IPS-15b (cell line): ENCODE measurements at regions not wholly inside any gene's neighbourhood (a gene's known extent, or its start where the extent isn't known, plus 50 kb on each side); places are given as distances from the start of the nearest gene placed in this dataset.

ENCODE experiments used
- H3K27me3 ChIP-seq: one replicate; pipeline ENCODE4 v1.6.1; 2013; ENCODE audit warnings: low read length; ENCODE audit not compliant: control insufficient read depth, insufficient read depth
- H3K36me3 ChIP-seq: one replicate; pipeline ENCODE4 v1.6.1; 2013; ENCODE audit warnings: low read length; ENCODE audit not compliant: control insufficient read depth, insufficient read depth
- H3K4me1 ChIP-seq: one replicate; pipeline ENCODE4 v1.6.1; 2013; ENCODE audit warnings: mild to moderate bottlenecking, low read length; ENCODE audit not compliant: control insufficient read depth, insufficient read depth
- H3K4me3 ChIP-seq: one replicate; pipeline ENCODE4 v1.5.1; 2013; ENCODE audit warnings: low read depth, low read length
- H3K9ac ChIP-seq: one replicate; pipeline ENCODE4 v1.6.1; 2013; ENCODE audit warnings: low read depth, mild to moderate bottlenecking, low read length
- H3K9me3 ChIP-seq: one replicate; pipeline ENCODE4 v1.6.1; 2013; ENCODE audit warnings: mild to moderate bottlenecking, low read length; ENCODE audit not compliant: control insufficient read depth, insufficient read depth

DNA sequence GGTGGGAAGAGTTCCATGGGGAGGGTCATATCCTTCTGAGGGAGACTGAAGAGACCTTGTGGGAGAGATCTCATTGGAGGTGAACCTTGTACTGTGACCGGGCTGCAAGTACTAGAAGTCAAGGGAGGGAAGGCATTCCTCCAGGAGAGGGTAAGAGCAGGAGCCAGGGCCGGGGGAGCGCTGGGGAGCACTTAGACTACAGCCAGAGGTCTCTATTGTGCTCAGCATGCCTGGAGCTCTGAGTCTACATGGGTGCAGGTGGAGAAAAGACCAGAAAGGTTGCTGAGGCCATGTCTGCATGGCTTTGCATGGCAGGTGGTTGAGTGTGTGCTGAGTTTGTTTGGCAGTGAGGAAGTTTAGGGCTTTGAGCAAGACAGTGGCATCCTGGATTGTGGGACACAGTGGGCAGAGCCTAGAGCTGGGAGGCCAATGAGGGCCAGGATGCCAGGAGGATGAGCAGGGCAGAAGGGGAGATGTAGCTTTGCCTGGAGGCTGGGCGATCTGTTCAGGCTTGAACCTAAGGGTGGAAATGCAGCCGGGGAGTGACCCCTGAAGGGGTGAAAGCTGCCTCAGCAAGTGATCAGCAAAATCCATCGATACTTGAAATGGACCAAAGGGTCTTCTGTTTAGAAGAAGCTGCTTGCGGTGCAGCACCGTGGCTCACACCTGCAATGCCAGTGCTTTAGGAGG lies 317.4 kb upstream of the TNRC6C start:
- Histone ChIP-seq H3K4me1 (no peaks in the 10 kb centered on the region), H3K27me3 (peaks cover 3% of the 10 kb centered on the region), H3K36me3 (no peaks in the 10 kb centered on the region), H3K9me3 (no peaks in the 10 kb centered on the region), H3K4me3 (no peak overlapping the region), H3K9ac (no peak overlapping the region)

DNA sequence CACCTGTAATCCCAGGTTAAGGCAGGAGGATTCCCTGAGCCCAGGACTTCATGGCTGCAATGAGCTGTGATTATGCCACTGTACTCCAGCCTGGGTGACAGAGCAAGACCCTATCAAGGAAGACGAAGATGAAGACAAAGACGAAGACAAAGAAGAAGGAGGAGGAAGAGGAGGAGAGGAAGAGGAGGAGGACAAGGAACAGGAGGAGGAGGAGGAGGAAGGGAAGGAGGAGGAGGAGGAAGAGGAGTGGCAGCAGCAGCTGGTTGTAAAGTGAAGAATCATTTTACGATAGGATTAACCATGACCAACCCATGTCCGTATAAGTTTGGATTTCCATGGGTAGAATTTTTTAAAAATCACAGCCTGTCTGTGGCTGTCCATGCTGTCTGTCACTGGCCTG lies 316.8 kb upstream of the TNRC6C start:
- Histone ChIP-seq H3K27me3 (peaks cover 3% of the 10 kb centered on the region), H3K4me3 (no peak overlapping the region), H3K9me3 (no peaks in the 10 kb centered on the region), H3K36me3 (no peaks in the 10 kb centered on the region), H3K9ac (no peak overlapping the region), H3K4me1 (no peaks in the 10 kb centered on the region)

DNA sequence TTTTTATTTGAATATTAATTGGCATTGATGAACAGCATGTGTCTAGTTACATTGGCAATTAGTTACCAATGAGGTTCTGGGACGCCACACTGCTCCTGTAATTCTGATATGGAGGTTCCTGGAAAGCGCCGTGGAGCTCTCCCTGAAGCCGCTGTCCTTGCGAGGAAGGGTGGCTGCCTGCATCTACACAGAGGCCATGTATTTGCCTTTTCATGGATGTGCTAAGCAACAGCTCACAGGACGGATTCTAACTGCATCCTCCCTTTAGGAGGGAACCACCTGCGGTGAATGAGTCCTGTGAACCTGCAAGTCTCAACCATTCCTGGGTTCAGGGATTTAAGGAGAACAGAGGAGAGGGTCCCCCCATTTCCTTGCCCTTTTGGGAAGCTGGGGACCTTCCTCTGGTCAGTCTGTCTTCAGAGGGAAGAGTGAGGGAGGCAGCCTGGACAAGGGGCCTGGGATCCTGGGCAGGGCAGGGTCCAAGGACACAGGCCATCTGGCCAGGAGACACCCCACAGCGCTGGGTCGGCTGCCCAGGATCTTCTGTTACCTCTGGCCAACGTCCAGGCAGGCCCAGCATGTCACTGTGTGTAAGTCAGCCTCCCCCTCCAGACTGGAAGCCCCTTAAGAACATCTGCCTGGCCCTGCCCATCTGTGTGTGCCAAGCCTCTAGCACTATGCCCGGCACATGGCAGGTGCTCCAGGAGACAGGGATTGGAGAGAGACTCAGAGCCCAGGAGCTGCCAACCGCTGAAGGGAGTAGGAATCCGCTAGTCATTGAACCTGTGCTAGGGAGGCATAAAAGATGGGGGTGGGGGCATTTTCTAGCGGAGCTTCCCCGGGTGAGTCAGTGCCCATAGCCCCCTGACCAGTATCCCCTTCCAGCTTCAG lies 314.1 kb upstream of the TNRC6C start:
- H3K27me3 ChIP-seq, result no peaks in the 10 kb centered on the region
- H3K9ac ChIP-seq, result no peak overlapping the region
- no peak overlapping the region for H3K4me3 ChIP-seq
- H3K4me1 ChIP-seq, result no peaks in the 10 kb centered on the region
- no peaks in the 10 kb centered on the region for H3K36me3 ChIP-seq
- H3K9me3 ChIP-seq, result no peaks in the 10 kb centered on the region

DNA sequence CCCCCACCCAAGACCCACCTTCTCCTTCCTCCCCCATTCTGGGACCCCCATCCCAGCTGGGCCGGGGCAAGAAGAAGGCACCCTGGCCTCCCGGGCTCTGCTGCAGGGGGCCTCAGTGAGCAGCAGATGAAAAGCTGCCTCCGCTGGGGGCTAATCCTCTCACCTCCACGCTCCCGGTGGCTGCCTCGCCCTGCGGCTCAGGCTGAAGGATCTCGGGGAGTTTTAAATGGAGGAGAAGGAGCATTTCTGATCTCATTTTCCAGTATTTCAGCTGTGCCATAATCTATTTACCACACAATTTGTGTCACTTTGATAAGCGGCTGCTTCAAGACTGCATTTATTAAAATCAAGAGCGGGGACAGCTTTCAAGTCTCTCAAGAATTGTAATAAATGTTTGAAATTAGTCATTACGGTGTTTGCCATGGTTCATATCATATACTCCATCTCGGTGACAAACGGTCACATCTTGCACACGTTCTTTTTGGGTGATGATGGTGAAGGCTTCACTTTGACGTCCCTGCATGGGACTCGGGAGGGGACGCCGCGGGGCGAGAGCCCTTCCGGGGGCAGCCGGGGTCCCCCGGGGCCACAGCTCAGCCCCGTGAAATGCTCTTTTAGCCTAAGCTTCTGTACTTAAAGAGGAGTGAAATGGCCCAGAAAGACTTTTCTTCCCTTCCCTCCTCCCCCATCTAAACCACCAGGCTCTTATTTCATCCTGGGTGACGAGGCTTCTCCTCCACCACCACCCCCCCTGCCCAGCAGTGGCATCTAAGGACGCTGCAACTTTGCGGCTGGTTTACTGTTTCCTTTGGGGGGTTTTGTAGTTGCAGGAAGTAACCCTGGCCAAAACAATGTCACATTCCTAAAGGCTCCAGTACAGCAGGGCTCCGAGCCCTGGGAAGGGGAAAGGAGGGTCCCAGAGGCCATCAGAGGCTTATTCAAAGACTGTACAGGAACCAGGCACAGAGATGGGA lies 313.1 kb upstream of the TNRC6C start:
- Histone ChIP-seq H3K9ac (no peak overlapping the region), H3K4me1 (no peaks in the 10 kb centered on the region), H3K27me3 (no peaks in the 10 kb centered on the region), H3K4me3 (no peak overlapping the region), H3K9me3 (no peaks in the 10 kb centered on the region), H3K36me3 (no peaks in the 10 kb centered on the region)

DNA sequence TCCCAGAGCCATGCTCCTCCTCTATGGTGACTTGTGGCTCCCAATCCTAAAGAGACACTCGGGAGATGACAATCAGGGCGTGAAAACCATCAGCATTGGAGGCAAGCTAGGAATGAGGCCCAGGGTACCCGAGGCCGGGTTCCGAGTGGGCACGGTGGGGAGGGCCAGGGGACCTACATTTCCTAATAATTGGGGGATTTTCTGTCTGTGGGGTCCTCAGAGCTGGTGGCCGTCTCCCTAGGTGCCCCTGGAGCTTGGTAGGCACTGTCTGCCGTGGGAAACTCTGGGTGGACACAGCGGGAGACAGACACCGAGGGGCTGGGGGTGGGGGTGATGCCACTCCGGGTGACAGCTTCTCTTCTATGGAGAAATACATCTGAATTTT lies 312.5 kb upstream of the TNRC6C start:
- H3K4me1 ChIP-seq, result no peaks in the 10 kb centered on the region
- H3K4me3 ChIP-seq, result no peak overlapping the region
- H3K27me3 ChIP-seq, result no peaks in the 10 kb centered on the region
- no peak overlapping the region for H3K9ac ChIP-seq
- H3K36me3 ChIP-seq, result no peaks in the 10 kb centered on the region
- no peaks in the 10 kb centered on the region for H3K9me3 ChIP-seq

DNA sequence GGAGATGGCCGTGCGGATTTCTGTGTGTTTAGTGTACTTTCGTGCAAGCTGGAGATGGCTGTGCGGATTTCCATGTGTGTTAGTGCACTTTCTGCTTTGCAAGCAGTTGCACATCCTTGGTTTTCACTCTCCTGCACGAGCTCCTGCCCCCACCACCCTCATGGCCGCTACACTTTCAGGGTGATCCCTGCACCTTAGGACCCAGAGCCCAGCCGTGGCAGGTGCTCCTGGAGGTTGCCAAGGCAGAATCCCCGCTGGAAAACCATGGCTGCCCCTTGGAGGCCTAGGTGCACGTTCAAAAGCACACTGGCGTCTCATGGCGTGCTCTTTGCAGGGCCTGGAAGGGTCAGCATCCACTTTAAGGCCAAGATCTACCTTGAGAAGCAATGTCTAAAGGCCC lies 311.0 kb upstream of the TNRC6C start:
- no peak overlapping the region for H3K4me3 ChIP-seq
- no peaks in the 10 kb centered on the region for H3K27me3 ChIP-seq
- no peaks in the 10 kb centered on the region for H3K9me3 ChIP-seq
- H3K4me1 ChIP-seq, result no peaks in the 10 kb centered on the region
- no peaks in the 10 kb centered on the region for H3K36me3 ChIP-seq
- no peak overlapping the region for H3K9ac ChIP-seq

DNA sequence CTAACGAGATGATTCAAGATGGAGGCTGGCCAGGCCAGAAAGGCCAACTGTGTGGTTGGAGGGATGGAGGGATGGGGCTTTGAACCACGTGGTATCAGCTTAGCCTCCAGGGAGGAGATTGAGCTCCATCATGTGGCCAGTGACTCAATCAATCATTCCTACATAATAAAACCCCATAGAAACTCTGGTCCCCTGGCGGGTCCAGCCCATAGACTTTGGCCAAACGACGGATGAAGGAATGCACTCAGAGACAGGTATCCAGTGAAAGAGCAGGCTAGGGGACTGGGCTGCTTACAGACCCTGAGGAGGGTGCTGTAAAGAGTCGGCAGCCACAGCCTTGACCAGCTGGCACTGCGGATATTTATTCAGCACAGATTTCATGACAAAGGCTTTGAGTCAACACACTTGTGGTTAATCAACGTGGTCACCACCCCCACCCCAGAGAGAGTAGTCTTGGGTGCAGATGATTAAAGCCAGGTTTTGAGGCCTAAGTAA lies 308.7 kb upstream of the TNRC6C start:
- no peaks in the 10 kb centered on the region for H3K9me3 ChIP-seq
- no peak overlapping the region for H3K9ac ChIP-seq
- H3K4me3 ChIP-seq, result no peak overlapping the region
- H3K36me3 ChIP-seq, result no peaks in the 10 kb centered on the region
- H3K27me3 ChIP-seq, result no peaks in the 10 kb centered on the region
- H3K4me1 ChIP-seq, result no peaks in the 10 kb centered on the region

DNA sequence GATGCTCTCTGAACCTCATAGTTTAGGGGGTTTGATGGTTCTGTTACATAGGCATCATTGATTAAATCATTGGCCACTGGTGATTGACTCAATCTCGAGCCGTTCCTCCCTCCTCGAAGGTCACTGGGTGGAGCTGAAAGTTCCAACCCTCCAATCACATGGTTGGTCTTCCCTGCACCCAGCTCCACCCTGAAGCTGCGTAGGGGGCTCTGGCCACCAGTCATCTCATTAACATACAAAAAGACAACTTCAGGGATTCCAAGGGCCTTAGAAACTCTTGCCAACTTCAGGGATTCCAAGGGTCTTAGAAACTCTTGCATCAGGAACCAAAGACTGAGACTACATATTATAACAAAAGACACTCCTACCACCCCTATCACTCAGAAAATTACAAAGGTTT lies 306.5 kb upstream of the TNRC6C start:
- Histone ChIP-seq H3K36me3 (no peaks in the 10 kb centered on the region), H3K9ac (no peak overlapping the region), H3K27me3 (no peaks in the 10 kb centered on the region), H3K4me1 (no peaks in the 10 kb centered on the region), H3K4me3 (no peak overlapping the region), H3K9me3 (no peaks in the 10 kb centered on the region)

DNA sequence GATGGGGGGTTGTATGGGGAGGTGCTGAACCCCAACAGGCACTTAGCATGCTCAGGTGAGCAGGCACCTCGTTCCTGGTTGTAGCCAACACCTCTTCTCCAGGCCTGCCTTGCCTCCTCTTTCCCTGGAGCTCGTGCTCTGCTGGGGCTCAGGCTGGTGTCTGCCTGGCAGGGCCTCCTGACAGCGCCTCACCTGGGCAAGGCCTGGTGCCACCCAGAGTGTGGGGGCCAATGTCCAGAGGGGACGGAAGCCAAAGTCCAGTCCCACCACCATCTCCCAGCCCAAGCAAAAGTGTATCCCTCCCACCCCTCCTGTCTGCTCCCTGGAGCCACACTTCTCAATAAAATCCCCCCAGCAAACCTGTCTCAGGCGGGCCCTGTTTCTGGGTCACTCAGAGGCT lies 304.2 kb upstream of the TNRC6C start:
- Histone ChIP-seq H3K9me3 (no peaks in the 10 kb centered on the region), H3K4me1 (no peaks in the 10 kb centered on the region), H3K4me3 (no peak overlapping the region), H3K9ac (no peak overlapping the region), H3K27me3 (no peaks in the 10 kb centered on the region), H3K36me3 (no peaks in the 10 kb centered on the region)

DNA sequence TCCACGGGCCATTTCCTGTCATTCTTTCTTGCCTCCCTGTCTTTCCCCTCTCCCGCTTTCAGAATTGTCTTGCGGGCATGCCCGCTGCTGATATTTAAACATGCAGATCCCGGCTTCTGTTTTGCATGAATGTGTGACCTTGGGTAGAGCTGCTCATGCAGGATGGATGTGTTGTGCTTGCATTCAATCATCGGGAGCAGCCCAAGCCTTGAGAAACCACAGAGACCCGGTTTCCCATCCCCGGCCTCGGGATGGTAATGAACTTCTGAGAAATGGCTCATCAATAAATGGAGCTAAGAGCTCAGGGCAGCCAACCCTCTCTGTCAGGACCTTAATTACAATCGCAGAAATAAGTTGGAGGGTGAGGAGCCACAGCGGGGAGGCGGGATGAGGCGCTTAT lies 303.7 kb upstream of the TNRC6C start:
- Histone ChIP-seq H3K9ac (no peak overlapping the region), H3K4me1 (no peaks in the 10 kb centered on the region), H3K4me3 (no peak overlapping the region), H3K9me3 (no peaks in the 10 kb centered on the region), H3K36me3 (no peaks in the 10 kb centered on the region), H3K27me3 (no peaks in the 10 kb centered on the region)

DNA sequence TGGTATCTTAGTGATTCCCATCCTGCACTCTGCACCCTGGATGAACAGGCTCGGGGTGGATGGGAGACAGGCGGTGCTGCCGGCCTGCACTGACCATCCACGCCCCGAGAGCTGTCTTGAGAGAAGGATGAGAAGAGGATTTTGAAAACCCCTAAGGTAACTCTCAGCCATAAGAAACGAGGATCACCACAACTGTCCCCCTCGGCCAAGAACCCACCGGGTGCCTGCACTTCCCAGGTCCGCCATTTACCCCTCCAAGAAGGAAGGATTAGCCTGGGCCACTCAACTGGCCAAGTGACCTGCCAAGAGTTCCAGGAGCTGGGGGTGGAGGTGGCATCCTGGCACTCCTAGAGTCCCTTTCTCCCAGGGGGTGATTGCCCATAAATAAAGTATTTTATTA lies 302.4 kb upstream of the TNRC6C start:
- Histone ChIP-seq H3K4me1 (no peaks in the 10 kb centered on the region), H3K36me3 (no peaks in the 10 kb centered on the region), H3K9me3 (no peaks in the 10 kb centered on the region), H3K27me3 (no peaks in the 10 kb centered on the region), H3K9ac (no peak overlapping the region), H3K4me3 (no peak overlapping the region)
